CD4-positive, alpha-beta T cell (primary cell): ENCODE measurements at regions not wholly inside any gene's neighbourhood (a gene's known extent, or its start where the extent isn't known, plus 50 kb on each side); places are given as distances from the start of the nearest gene placed in this dataset.

Experiments used
- ATAC-seq: fragments of 200-7000 bp; cut with Tn5 transposase; one replicate; pipeline ENCODE4 v1.10.0; 2022; ENCODE audit warnings: mild to moderate bottlenecking; ENCODE audit not compliant: poor library complexity
- CTCF ChIA-PET: fragments of 350-600 bp; sonication (Branson Sonifier 250); formaldehyde crosslinking; loops from one replicate; lab custom pipeline; 2021; ENCODE audit warnings: antibody characterized with exemption, inconsistent platforms; lab: Charles Lee
- POLR2A ChIA-PET: fragments of 350-600 bp; sonication (Branson Sonifier 250); formaldehyde crosslinking; loops from one replicate; lab custom pipeline; 2021; ENCODE audit warnings: antibody characterized with exemption, inconsistent platforms; lab: Charles Lee
- DNase-seq, 14 experiments: peaks; one replicate each; pipeline ENCODE4 v3.0.0-alpha.2; 2013 to 2020; ENCODE audit warnings: mixed read lengths in 2 of 14
- H3K27ac ChIP-seq, 2 donors: one replicate each; pipeline versions ENCODE4 v1.5.1 to v1.7.0; 2013; ENCODE audit warnings: low read length in 2 of 2, low read depth in 1 of 2, mild to moderate bottlenecking in 1 of 2
- H3K27me3 ChIP-seq, 2 experiments: 1 replicate in 1 of 2; 2 replicates in 1 of 2; pipeline versions ENCODE4 v1.6.1 to v1.7.0; 2013; ENCODE audit warnings: low read length in 2 of 2, control low read depth in 1 of 2, mild to moderate bottlenecking in 1 of 2, moderate library complexity in 1 of 2; ENCODE audit not compliant: insufficient read depth in 2 of 2, control insufficient read depth in 1 of 2
- H3K36me3 ChIP-seq: one replicate; pipeline ENCODE4 v1.6.1; 2013; ENCODE audit warnings: low read length, control low read depth; ENCODE audit not compliant: insufficient read depth
- H3K4me1 ChIP-seq: one replicate; pipeline ENCODE4 v1.6.1; 2013; ENCODE audit warnings: low read length, control low read depth; ENCODE audit not compliant: insufficient read depth
- H3K4me3 ChIP-seq: one replicate; pipeline ENCODE4 v1.5.1; 2013; ENCODE audit warnings: mild to moderate bottlenecking, low read length, moderate library complexity
- H3K9me3 ChIP-seq, 2 experiments: 1 replicate in 1 of 2; 2 replicates in 1 of 2; pipeline versions ENCODE4 v1.6.1 to v1.7.0; 2013; ENCODE audit warnings: low read length in 2 of 2, mild to moderate bottlenecking in 2 of 2, control low read depth in 1 of 2, moderate library complexity in 1 of 2; ENCODE audit not compliant: control insufficient read depth in 1 of 2, insufficient read depth in 1 of 2
- H3K27ac Mint-ChIP-seq: one replicate; pipeline ENCODE4 v1.8.0; 2020; ENCODE audit warnings: mixed read lengths
- H3K27me3 Mint-ChIP-seq: one replicate; pipeline ENCODE4 v1.8.0; 2021; ENCODE audit warnings: mixed read lengths
- H3K36me3 Mint-ChIP-seq: one replicate; pipeline ENCODE4 v1.8.0; 2021; ENCODE audit warnings: low read depth, mixed read lengths
- H3K4me1 Mint-ChIP-seq: one replicate; pipeline ENCODE4 v1.8.0; 2021; ENCODE audit warnings: low read depth, mixed read lengths
- H3K4me3 Mint-ChIP-seq: one replicate; pipeline ENCODE4 v1.8.0; 2020; ENCODE audit warnings: mild to moderate bottlenecking, mixed read lengths
- H3K9me3 Mint-ChIP-seq: one replicate; pipeline ENCODE4 v1.8.0; 2020; ENCODE audit warnings: mixed read lengths
- intact Hi-C, 2 experiments: fragments of 100-400 bp; cut with DNase I in 1 of 2; cut with micrococcal nuclease in 1 of 2; formaldehyde crosslinking; loops; one replicate each; pipeline versions ENCODE4 v1.15.1 to v1.9.0; 2023 to 2025; cut with DNase I, micrococcal nuclease
- TF ChIP-seq, protein P1 (sequence below): fragments of 200-600 bp; IDR thresholded peaks from one replicate; pipeline ENCODE4 v1.8.0; 2022; ENCODE audit warnings: antibody characterized with exemption, mild to moderate bottlenecking

DNA sequence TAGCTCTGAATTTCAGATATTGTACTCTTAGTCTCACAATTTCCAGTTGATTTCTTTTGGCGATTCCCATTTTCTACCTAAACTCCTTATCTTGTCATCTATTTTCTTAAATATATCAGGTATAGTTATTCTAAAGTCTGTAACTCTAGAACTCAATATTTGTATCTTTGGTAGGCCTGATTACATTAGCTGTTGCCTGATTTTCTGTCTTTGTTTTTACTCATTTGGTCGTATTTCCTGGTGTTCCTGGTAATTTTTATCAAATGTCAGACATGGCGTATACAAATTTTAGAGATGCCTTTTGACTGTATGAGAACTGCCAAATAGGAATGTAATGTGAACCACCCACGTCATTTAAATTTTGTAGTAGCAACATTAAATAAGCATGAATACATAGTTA, 266.7 kb downstream of the ZNF536 start:
- DNase-seq = no peak
- Mint-ChIP-seq H3K4me3 (no peak overlapping the region), H3K9me3 (no peaks in the 10 kb centered on the region), H3K4me1 (no peaks in the 10 kb centered on the region), H3K36me3 (no peaks in the 10 kb centered on the region), H3K27me3 (no peaks in the 10 kb centered on the region), H3K27ac (no peak overlapping the region)
- ChIA-PET POLR2A (no interaction called here), CTCF (no interaction called here)
- H3K27me3 ChIP-seq = peaks cover 0 to 5% of the 10 kb centered on the region in 2 experiments
- H3K27ac ChIP-seq = no peak overlapping the region
- H3K36me3 ChIP-seq = no peaks in the 10 kb centered on the region
- no peaks in the 10 kb centered on the region for H3K4me1 ChIP-seq
- no peak for ATAC-seq
- TF ChIP-seq, protein P1, sequence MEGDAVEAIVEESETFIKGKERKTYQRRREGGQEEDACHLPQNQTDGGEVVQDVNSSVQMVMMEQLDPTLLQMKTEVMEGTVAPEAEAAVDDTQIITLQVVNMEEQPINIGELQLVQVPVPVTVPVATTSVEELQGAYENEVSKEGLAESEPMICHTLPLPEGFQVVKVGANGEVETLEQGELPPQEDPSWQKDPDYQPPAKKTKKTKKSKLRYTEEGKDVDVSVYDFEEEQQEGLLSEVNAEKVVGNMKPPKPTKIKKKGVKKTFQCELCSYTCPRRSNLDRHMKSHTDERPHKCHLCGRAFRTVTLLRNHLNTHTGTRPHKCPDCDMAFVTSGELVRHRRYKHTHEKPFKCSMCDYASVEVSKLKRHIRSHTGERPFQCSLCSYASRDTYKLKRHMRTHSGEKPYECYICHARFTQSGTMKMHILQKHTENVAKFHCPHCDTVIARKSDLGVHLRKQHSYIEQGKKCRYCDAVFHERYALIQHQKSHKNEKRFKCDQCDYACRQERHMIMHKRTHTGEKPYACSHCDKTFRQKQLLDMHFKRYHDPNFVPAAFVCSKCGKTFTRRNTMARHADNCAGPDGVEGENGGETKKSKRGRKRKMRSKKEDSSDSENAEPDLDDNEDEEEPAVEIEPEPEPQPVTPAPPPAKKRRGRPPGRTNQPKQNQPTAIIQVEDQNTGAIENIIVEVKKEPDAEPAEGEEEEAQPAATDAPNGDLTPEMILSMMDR = no peak
- H3K4me3 ChIP-seq = no peak overlapping the region
- intact Hi-C loops = no loop called here
- peaks cover 0 to 14% of the 10 kb centered on the region in 2 experiments for H3K9me3 ChIP-seq

DNA sequence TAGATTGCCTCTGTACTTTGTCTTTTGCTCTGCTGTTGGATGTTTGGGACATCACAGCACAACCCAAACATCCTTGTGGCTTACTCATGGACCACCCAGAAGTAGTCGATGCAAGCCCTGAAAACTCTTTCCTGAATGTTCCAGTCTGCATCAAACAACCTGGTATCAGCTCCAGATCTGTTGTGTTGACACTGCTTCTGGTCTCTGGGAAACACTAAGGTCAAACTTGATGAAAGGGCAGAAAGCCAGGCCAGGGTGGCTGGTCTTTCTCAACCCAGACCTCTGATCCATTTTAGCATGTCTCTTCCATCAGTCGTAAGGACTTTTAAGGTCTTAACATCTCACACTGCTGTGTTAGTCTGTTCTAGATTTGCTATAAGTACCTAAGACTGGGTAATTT, 265.7 kb downstream of the ZNF536 start:
- ChIA-PET POLR2A (no interaction called here), CTCF (no interaction called here)
- intact Hi-C loops = no loop called here
- Mint-ChIP-seq H3K36me3 (no peaks in the 10 kb centered on the region), H3K4me1 (no peaks in the 10 kb centered on the region), H3K27me3 (no peaks in the 10 kb centered on the region), H3K9me3 (no peaks in the 10 kb centered on the region), H3K27ac (no peak overlapping the region), H3K4me3 (no peak overlapping the region)
- Histone ChIP-seq H3K4me3 (no peak overlapping the region), H3K9me3 (peaks cover 0 to 14% of the 10 kb centered on the region in 2 experiments), H3K4me1 (no peaks in the 10 kb centered on the region), H3K27me3 (peaks cover 0 to 5% of the 10 kb centered on the region in 2 experiments), H3K27ac (no peak overlapping the region), H3K36me3 (no peaks in the 10 kb centered on the region)
- ATAC-seq (no peak), DNase-seq (no peak)
- TF ChIP-seq, protein P1 = no peak

DNA sequence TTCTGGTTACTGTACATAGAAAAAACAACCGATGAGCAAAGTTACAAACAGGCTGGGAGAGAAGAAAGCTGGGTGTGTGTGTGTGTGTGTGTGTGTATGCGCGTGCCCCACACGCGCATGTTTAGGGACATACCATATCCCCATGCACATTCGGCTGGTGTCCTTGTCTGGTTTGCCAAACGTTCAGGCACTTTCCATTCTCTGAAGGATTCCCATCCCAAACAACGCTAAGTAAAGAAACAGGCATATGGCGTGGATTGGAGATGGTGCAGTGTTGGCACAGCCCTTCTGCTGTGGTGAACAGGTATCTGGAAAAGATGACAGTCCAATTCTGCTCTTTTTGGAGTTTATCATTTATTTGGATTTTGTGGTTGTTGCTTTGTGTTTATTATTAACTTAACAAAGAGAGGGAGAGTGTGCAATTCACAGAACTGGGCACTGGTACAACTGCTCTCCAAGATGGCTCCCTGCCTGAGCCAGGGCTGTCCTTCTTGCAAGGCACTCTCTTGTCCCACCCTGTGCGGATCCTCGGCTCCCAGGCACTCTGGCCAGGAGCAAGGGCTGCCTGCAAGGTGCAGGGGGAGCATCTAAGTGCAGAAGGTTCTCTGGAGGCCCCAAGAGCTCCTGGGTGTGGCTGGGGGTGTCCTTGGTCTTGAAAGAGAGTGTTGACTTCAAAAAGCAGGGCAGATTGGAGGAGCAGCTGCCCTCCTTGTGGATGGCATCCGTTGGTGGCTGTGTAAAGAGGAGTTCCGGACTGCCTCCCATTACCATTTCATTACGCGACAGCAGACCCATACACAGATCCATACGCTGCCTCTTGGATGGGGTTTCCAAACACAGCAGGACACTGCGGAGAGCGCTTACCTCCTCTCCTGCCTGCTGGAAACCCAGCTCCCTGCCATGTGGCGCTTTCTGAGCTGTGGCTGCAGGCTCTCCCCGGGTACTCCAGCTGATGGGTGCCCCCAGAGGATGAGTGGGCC, 263.1 kb downstream of the ZNF536 start:
- Mint-ChIP-seq H3K4me1 (no peaks in the 10 kb centered on the region), H3K36me3 (no peaks in the 10 kb centered on the region), H3K4me3 (no peak overlapping the region), H3K27me3 (no peaks in the 10 kb centered on the region), H3K27ac (no peak overlapping the region), H3K9me3 (no peaks in the 10 kb centered on the region)
- Histone ChIP-seq H3K27ac (no peak overlapping the region), H3K4me3 (no peak overlapping the region), H3K27me3 (peaks cover 0 to 7% of the 10 kb centered on the region in 2 experiments), H3K9me3 (peaks cover 0 to 9% of the 10 kb centered on the region in 2 experiments), H3K36me3 (no peaks in the 10 kb centered on the region), H3K4me1 (no peaks in the 10 kb centered on the region)
- ChIA-PET CTCF (no interaction called here), POLR2A (no interaction called here)
- intact Hi-C loops = no loop called here
- TF ChIP-seq, protein P1 = no peak
- ATAC-seq = no peak
- DNase-seq = no peak
